K562 (cell line): ENCODE measurements at regions not wholly inside any gene's neighbourhood (a gene's known extent, or its start where the extent isn't known, plus 50 kb on each side); places are given as distances from the start of the nearest gene placed in this dataset.

ENCODE experiments used
- ATAC-seq: fragments of 200-7000 bp; cut with Tn5 transposase; 3 replicates; pipeline ENCODE4 v1.9.1; 2020; ENCODE audit warnings: moderate library complexity
- BruUV-seq: library from RNA; stranded (reverse); fragments of 400-500 nt; replicated peaks from 2 replicates; lab custom pipeline; 2021; lab: Mats Ljungman, UMichigan
- CTCF ChIA-PET: fragments of 300-600 bp; formaldehyde crosslinking; extraction: SDS; loops from one replicate; lab custom pipeline; 2021; ENCODE audit warnings: low intra/inter-chr PET ratio; lab: Yijun Ruan, JAX
- POLR2A ChIA-PET: fragments of 300-600, 350-650 bp; sonication (Branson Sonifier 250); formaldehyde crosslinking; extraction: SDS; loops from one replicate; lab custom pipeline; 2021; ENCODE audit warnings: antibody characterized with exemption, inconsistent platforms; lab: Yijun Ruan, JAX
- DNase-seq, 4 experiments: peaks; one replicate each; pipeline versions ENCODE4 v3.0.0 to v3.0.0-alpha.2; 2011 to 2018; ENCODE audit warnings: low spot score in 3 of 4, mixed read lengths in 3 of 4; ENCODE audit errors: extremely low read depth in 1 of 4
- FAIRE-seq: peaks from 2 replicates; lab custom pipeline; 2011; peaks lifted over from hg19 to GRCh38; lab: Jason Lieb, UNC
- H2AFZ ChIP-seq: 2 replicates; pipeline ENCODE4 v1.6.0; 2011; ENCODE audit warnings: low read depth, low read length, control low read depth, inconsistent platforms
- H3K27ac ChIP-seq: fragments of 200-600 bp; 3 replicates; pipeline ENCODE4 v1.8.0; 2011; ENCODE audit warnings: low read depth, mild to moderate bottlenecking, control low read depth, inconsistent platforms, low read length, moderate library complexity, mixed read lengths; ENCODE audit errors: extremely low read depth
- H3K27me3 ChIP-seq, 2 experiments: fragments of 300-600 bp in 1 of 2; 2 replicates in 1 of 2; 3 replicates in 1 of 2; pipeline versions ENCODE4 v1.6.0 to v1.8.0; 2011; ENCODE audit warnings: inconsistent platforms in 2 of 2, low read length in 2 of 2, mild to moderate bottlenecking in 1 of 2, mixed read lengths in 1 of 2, moderate library complexity in 1 of 2; ENCODE audit not compliant: control insufficient read depth in 2 of 2, insufficient read depth in 2 of 2
- H3K36me3 ChIP-seq: fragments of 300-600 bp; 3 replicates; pipeline ENCODE4 v1.8.0; 2011; ENCODE audit warnings: mild to moderate bottlenecking, low read length, inconsistent platforms; ENCODE audit not compliant: control insufficient read depth, insufficient read depth
- H3K4me1 ChIP-seq, 2 experiments: fragments of 200-600 bp in 1 of 2; replicated peaks in 1 of 2; 2 replicates in 1 of 2; 3 replicates in 1 of 2; pipeline versions ENCODE4 v1.5.1 to v1.8.0; 2011; ENCODE audit warnings: inconsistent platforms in 2 of 2, low read length in 2 of 2, mild to moderate bottlenecking in 1 of 2, mixed read lengths in 1 of 2, moderate library complexity in 1 of 2; ENCODE audit not compliant: control insufficient read depth in 2 of 2, insufficient read depth in 2 of 2
- H3K4me2 ChIP-seq: 2 replicates; pipeline ENCODE4 v1.6.1; 2011; ENCODE audit warnings: low read length, control low read depth, inconsistent platforms, mixed read lengths; ENCODE audit not compliant: insufficient read depth
- H3K4me3 ChIP-seq: fragments of 200-600 bp; sonication (generic), shearing (Covaris generic); 2 replicates; pipeline ENCODE4 v1.5.1; 2016; ENCODE audit warnings: control low read depth, inconsistent platforms
- H3K79me2 ChIP-seq: fragments of 200-600 bp; 3 replicates; pipeline ENCODE4 v1.8.0; 2011; ENCODE audit warnings: low read length, inconsistent platforms; ENCODE audit not compliant: control insufficient read depth, insufficient read depth
- H3K9ac ChIP-seq, 2 experiments: 2 replicates each; pipeline versions ENCODE4 v1.6.0 to v1.6.1; 2011; ENCODE audit warnings: low read depth in 2 of 2, low read length in 2 of 2, control low read depth in 1 of 2, inconsistent platforms in 1 of 2, mild to moderate bottlenecking in 1 of 2, mixed read lengths in 1 of 2; ENCODE audit not compliant: insufficient read depth in 1 of 2
- H3K9me1 ChIP-seq: one replicate; pipeline ENCODE4 v1.6.0; 2011; ENCODE audit warnings: inconsistent platforms, mild to moderate bottlenecking, low read length, moderate library complexity; ENCODE audit not compliant: control insufficient read depth, insufficient read depth
- H3K9me3 ChIP-seq: replicated peaks from 2 replicates; pipeline ENCODE4 v1.5.1; 2011; ENCODE audit warnings: low read depth, low read length, inconsistent platforms; ENCODE audit not compliant: control insufficient read depth, insufficient read depth
- H4K20me1 ChIP-seq: replicated peaks from 2 replicates; pipeline ENCODE4 v1.6.1; 2011; ENCODE audit warnings: low read length, inconsistent platforms, mixed read lengths; ENCODE audit not compliant: control insufficient read depth, insufficient read depth
- BCL6 ChIP-seq: fragments of 250-450 bp; sonication (Bioruptor Pico); IDR thresholded peaks from 2 replicates; pipeline ENCODE4 v1.4.0; 2020
- MEF2D ChIP-seq: conservative IDR thresholded peaks from 2 replicates; pipeline ENCODE4 v1.6.1; 2016; ENCODE audit warnings: low read depth, missing genetic modification characterization, missing compliant biosample characterization
- MTA1 ChIP-seq: fragments of 450-650 bp; IDR thresholded peaks from 2 replicates; pipeline ENCODE4 v1.6.1; 2017; ENCODE audit warnings: borderline replicate concordance
- POLR3A ChIP-seq: IDR thresholded peaks from 2 replicates; pipeline ENCODE4 v1.6.1; 2011; ENCODE audit warnings: borderline replicate concordance, mild to moderate bottlenecking, moderate library complexity; ENCODE audit not compliant: insufficient read length, insufficient read depth; ENCODE audit errors: extremely low read depth
- ZNF146 ChIP-seq: IDR thresholded peaks from one replicate; pipeline ENCODE4 v1.6.1; 2018; ENCODE audit warnings: missing compliant biosample characterization; ENCODE audit not compliant: unreplicated experiment
- whole genome bisulfite sequencing: fragments of 100-300 bp; shearing (Covaris generic); methylation state at CpG from one replicate; pipeline ENCODE4 v1.1.6; 2016; ENCODE audit warnings: low coverage, mixed read lengths; ENCODE audit not compliant: insufficient coverage; ENCODE audit errors: missing lambda C conversion rate; 5-methylcytosine and 5-hydroxymethylcytosine counted together
- in situ Hi-C: fragments of 300-500 bp; cut with MboI; formaldehyde crosslinking; loops from 4 replicates; pipeline ENCODE4 v1.15.0; 2018; ENCODE audit warnings: inconsistent platforms, mixed read lengths
- intact Hi-C: fragments of 100-400 bp; cut with micrococcal nuclease; formaldehyde crosslinking; loops from 2 replicates; pipeline ENCODE4 v1.14.2; 2022
- TF ChIP-seq, protein P1 (sequence below): fragments of 450-650 bp; IDR thresholded peaks from 2 replicates; pipeline ENCODE4 v1.6.1; 2016; ENCODE audit warnings: antibody characterized with exemption
- TF ChIP-seq, protein P2 (sequence below): fragments of 250-450 bp; sonication (Bioruptor Pico); IDR thresholded peaks from 2 replicates; pipeline ENCODE4 v1.5.1; 2021; ENCODE audit warnings: mild to moderate bottlenecking
- TF ChIP-seq, protein P3 (sequence below): IDR thresholded peaks from 2 replicates; pipeline ENCODE4 v1.6.1; 2011; ENCODE audit not compliant: insufficient read length; ENCODE audit errors: extremely low read depth

DNA sequence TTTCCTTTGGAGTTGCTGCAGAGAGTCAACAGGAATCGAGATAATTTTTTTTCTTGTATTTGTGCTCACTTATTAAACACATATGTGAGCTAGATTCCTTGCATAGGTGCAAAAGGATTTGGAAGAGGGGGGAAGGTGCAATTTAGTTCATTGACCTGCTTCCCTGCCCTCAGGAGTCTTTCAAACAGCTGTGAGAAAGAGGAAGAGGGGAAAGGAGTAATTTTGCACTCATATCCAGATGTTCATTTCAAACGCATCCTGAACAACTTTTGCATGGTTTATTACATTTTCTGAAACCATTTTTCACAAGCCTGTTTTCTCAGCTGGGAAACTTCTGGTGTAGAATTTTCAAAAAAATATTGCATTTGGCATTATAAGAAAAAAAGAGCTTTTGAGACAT lies 795.0 kb downstream of the MAFB start:
- BruUV-seq: no TSS peak
- CTCF ChIA-PET: no interaction called here
- intact Hi-C loops (no loop called here), in situ Hi-C loops (no loop called here)
- Histone ChIP-seq H3K4me1 (no peaks in the 10 kb centered on the region), H3K9ac (no peak overlapping the region), H3K4me2 (no peak overlapping the region), H3K4me3 (no peak overlapping the region), H3K36me3 (no peaks in the 10 kb centered on the region), H3K27me3 (no peaks in the 10 kb centered on the region), H3K9me3 (no peaks in the 10 kb centered on the region), H2AFZ (no peak overlapping the region), H4K20me1 (no peaks in the 10 kb centered on the region), H3K79me2 (no peaks in the 10 kb centered on the region), H3K27ac (no peak overlapping the region), H3K9me1 (no peaks in the 10 kb centered on the region)
- FAIRE-seq (no peak), DNase-seq (no peak), ATAC-seq (no peak)
- POLR2A ChIA-PET: no interaction called here
- WGBS: 0% methylated on average over 2 of the region's 2 CpGs
- TF ChIP-seq BCL6 (CRISPR knock-in tag) (no peak), ZNF146 (no peak), MTA1 (no peak), MEF2D (tag) (no peak), POLR3A (no peak)
- TF ChIP-seq, protein P1, sequence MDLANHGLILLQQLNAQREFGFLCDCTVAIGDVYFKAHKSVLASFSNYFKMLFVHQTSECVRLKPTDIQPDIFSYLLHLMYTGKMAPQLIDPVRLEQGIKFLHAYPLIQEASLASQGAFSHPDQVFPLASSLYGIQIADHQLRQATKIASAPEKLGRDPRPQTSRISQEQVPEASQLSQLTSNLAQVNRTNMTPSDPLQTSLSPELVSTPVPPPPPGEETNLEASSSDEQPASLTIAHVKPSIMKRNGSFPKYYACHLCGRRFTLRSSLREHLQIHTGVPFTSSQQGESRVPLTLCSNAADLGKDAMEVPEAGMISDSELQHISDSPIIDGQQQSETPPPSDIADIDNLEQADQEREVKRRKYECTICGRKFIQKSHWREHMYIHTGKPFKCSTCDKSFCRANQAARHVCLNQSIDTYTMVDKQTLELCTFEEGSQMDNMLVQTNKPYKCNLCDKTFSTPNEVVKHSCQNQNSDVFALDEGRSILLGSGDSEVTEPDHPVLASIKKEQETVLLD: no peak
- TF ChIP-seq, protein P2, sequence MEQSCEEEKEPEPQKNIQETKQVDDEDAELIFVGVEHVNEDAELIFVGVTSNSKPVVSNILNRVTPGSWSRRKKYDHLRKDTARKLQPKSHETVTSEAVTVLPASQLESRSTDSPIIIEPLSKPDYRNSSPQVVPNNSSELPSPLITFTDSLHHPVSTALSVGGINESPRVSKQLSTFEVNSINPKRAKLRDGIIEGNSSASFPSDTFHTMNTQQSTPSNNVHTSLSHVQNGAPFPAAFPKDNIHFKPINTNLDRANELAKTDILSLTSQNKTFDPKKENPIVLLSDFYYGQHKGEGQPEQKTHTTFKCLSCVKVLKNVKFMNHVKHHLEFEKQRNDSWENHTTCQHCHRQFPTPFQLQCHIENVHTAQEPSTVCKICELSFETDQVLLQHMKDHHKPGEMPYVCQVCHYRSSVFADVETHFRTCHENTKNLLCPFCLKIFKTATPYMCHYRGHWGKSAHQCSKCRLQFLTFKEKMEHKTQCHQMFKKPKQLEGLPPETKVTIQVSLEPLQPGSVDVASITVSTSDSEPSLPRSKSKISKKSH (CRISPR knock-in tag): no peak
- TF ChIP-seq, protein P3, sequence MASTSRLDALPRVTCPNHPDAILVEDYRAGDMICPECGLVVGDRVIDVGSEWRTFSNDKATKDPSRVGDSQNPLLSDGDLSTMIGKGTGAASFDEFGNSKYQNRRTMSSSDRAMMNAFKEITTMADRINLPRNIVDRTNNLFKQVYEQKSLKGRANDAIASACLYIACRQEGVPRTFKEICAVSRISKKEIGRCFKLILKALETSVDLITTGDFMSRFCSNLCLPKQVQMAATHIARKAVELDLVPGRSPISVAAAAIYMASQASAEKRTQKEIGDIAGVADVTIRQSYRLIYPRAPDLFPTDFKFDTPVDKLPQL: no peak
